Fibroblast of peridontal ligament (primary cell): ENCODE measurements at regions not wholly inside any gene's neighbourhood (a gene's known extent, or its start where the extent isn't known, plus 50 kb on each side); places are given as distances from the start of the nearest gene placed in this dataset.

Experiments
- DNase-seq: peaks from one replicate; pipeline ENCODE4 v3.0.0-alpha.2; 2010; ENCODE audit errors: extremely low read depth

DNA sequence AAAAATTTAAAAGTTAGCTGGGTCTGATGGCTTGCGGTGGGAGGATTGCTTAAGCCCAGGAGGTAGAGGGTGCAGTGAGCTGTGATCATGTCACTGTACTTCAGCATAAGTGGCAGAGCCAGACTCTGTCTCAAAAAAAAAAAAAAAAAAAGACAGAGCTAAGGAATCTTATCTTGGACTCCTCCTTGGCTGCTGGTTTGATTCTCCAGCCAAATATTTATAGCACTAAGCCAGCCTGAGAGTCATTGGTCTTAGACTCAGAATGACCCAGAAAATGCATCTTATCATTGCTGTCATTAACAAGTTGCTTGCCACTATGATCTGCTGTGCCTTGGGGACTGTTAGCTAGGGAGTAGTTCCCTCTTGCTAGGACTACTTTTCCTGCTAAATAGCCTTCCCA is 164.7 kb downstream of the GNAT3 start:
- DNase-seq: no peak

DNA sequence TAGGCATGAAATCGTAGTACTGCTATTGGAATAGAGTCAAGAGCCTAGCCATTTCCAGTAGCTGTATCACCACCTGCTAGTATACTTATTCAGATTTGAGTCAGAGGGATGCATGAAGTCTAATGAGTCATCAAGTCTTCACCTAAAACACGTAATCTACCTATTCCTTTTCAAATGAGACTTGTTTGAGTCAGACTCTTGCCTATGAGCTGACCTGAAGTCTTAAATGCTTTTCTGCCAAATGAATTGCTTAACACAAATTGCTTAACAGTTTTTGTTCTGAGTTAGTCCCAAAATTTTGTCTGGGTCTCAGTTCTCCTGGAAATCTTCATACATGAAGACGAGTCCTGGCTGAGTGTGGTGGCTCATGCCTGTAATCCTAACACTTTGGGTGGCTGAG is 165.2 kb downstream of the GNAT3 start:
- peak; percentile 30 for DNase-seq

GRCh38 chr7:80335511-80336231 is 176.2 kb downstream of the GNAT3 start:
- no peak for DNase-seq

- no peak for DNase-seq
These were observed 177.0 kb downstream of the GNAT3 start for GRCh38 chr7:80334908-80335307.

GRCh38 chr7:80334196-80334595 is 177.7 kb downstream of the GNAT3 start:
- DNase-seq: no peak

DNA sequence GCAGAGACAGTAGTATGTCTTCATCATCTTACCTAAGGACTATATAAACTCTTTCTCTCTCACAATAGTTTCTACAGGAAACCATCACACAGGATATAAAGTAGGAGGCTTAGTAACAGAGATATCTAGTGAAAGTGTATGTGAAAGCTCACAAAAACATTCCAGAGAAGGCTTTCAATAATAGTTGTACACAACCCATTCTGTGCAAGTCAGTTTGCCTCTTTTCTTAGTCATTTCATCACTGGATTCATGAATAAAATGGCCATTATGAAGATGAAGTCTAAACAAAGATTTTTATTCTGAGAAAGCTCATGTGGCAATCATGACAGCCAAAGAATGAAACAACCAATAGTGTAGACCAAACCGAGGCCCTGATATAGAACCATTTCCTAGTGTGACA is 178.8 kb downstream of the GNAT3 start:
- DNase-seq: no peak

DNA sequence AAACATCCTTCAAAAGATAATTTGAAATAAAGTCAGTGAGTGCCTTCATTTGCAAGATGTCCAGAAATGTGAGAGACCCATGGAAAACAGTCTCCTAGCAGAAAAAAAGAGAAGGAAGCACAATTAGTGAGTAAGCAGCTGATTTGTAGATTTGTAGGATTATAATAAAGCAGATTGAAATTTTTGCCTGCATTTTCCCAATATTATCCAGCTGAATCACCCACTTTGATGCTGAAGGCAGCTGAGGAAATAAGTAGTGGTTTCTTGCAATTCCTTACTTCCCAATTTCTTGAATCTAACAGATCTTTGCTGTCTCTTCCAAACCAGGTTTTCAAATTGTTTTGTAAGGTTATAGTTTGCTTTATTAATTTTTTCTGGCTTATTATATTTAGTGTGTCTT is 181.4 kb downstream of the GNAT3 start:
- DNase-seq: peak; percentile 82

DNA sequence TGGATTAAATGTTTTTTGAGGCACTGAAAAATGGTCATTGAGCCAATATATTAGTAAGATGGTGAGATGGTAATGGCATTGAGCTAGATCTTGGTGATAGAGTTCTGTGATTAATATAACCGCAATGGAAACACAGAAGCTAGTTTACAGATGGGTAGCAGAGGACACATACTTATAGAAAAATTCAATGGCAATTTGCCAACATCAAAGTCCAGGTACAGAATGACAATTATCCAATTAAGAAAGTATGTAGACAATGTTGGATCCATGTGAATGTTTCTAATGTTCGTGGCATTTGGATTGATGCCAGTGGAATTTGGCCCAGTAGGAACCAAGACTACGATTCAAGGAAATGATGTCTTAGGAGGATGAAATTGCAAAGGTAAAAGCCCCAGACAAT is 187.8 kb downstream of the GNAT3 start:
- peak; percentile 14 for DNase-seq

- peak; percentile 55 for DNase-seq
These were observed 184.8 kb downstream of the GNAI1 start for GRCh38 chr7:80319461-80319860.

GRCh38 chr7:80318081-80318480 is 183.4 kb downstream of the GNAI1 start:
- DNase-seq: no peak

DNA sequence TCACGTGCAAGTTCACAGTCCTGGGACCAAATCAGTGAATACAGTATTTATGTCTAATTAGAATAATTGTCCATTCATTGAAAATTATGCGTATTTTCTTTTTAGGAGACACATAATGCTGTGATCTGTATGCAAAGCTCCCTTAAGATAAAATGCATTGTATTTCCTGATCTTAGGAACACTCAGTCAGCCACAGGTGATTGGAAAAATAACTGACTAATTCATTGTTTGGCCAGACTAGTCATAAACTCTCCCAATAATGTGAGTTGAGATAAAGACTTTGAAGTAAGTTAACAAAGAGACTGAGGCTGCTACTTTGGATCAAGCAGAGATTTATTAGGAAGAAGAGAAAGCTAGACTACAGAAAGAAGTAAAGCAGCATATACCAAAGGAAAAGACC is 182.2 kb downstream of the GNAI1 start:
- DNase-seq: no peak

DNA sequence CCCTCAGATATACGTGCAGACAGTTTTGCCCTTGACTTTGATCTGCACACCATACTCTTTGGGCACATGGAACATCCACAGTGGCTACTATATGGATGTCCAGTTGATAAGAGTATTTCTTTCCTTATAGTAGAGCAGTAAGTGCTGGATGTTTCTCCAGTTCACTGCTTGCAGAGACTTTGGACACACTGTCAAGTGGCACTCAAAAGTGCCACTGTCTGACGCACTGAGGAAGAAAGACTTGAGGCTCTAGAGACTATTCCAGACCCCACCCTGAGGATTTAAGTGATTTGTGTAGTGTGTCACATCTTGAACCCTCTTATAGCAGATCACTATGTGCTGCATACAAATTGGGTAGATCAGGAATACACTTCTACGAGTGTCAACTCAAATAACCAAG is 179.1 kb downstream of the GNAI1 start:
- no peak for DNase-seq

GRCh38 chr7:80313067-80313626 is 178.5 kb downstream of the GNAI1 start:
- no peak for DNase-seq

DNA sequence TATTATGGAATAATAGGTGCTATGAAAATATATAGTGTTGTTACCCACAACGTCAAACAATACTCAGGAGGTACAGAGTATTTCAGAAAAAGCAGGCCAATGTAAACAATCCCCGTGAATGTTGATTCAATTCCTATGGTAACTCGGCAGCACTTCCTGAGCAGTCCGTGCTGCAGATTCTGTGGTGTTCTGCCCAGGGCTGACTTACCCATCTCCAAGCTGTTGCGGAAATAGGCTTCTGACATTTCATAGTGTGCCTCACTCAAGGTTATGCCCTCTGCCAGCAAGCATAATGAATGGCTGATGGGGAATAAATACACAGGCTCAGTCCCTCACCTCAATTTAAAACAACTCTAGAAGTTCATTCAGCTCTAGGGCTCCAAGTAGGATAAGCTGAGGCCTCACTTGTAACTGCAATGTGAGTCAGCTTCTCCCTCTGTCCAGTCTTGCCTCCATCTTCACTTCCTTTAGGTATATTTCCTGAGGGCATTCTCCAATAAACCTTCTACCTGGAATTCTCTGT is 177.6 kb downstream of the GNAI1 start:
- peak; percentile 90 for DNase-seq

DNA sequence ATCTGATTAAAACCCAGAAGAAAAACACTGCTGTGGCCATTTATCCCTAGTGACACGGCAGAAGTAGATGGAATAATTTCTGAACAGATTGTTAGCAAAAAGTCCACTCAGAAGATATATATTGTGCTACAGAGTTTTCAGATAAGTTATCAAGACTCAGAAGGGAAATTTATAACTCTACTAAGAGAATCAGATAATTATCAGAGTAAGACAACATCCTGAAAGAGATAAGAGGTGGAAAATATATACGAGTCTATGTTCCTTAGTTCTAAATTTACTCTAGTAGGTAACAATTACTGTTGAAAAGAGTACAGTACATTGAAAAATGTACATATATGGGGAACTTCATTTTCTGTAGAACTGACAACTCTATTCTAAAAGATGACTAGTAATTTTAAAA is 176.7 kb downstream of the GNAI1 start:
- no peak for DNase-seq

- no peak for DNase-seq
These were observed 175.4 kb downstream of the GNAI1 start for GRCh38 chr7:80309971-80310549.

DNA sequence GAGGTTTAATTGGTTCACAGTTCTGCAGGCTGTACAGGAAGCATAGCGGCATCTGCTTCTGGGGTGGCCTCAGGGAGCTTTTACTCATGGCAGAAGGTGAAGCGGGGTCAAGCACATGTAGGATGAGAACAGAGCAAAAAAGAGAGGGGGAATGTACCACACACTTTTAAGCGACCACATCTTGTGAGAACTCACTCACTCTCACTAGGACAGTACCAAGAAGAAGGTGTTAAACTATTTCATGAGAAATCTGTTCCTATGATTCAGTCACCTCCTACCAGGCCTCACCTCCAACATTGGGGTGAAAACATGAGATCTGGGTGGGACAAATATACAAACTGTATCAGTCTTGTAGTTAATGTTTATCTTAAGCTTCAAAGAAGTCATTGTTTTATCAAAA is 174.7 kb downstream of the GNAI1 start:
- DNase-seq: no peak

- DNase-seq: peak; percentile 75
These were observed 172.7 kb downstream of the GNAI1 start for GRCh38 chr7:80307227-80307856.

GRCh38 chr7:80303315-80303714 is 168.7 kb downstream of the GNAI1 start:
- no peak for DNase-seq

GRCh38 chr7:80302636-80303035 is 168.0 kb downstream of the GNAI1 start:
- DNase-seq: no peak

DNA sequence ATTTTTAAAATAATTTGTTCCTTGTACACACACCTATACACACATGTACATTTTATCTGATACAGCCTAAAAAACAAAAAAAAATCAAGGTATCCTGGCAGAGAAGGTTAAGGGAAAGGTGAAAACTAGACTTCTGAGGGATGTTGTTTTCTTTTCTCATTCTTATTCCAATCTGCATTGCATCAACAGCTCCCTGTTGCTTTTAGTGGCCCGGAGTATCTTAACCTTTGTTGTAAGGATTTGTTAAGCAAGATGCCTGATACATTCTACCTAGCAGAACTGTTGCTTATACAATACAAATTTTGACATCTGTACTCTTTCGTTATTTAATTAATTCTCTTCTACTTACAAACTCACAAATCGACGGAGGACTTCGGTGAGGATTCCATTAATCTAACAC is 167.4 kb downstream of the GNAI1 start:
- DNase-seq: no peak

DNA sequence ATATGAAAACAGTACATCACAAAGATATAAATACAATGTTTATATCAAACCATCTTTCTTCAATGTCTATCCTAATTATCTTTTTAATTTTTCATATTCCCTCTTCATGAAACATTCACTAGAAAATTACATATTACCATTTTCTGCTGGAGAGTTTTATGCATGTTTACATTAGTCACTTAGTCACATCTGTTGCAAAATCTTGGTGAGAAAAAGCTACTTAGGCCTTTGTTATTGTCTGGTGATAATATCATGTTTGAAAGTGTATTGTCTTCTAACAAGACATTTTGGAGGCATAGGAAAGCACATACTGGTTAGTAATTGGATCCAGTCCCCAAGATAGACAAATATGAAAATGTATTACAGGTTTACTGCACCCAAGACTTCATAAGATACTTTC is 163.6 kb downstream of the GNAI1 start:
- no peak for DNase-seq

DNA sequence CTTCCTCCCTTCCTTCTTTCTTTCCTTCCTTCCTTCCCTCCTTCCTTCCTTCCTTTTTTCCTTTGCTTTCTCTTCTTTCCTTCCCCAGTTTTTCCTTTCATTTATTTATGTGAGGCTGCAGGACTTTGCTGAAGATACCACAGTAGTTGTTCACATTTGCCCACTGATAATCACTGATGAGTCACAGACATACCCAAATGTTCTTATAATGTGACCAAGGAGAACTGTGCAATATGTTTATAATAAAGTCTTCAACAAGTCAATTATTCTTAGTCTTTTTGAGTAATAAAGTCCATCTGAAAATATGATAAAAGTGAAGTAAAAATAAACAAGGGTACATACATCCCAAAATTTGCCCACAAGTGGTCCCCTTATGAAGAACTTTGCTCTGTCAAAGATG is 159.7 kb downstream of the GNAI1 start:
- peak; percentile 33 for DNase-seq
